GM12878 (cell line): ENCODE measurements at regions not wholly inside any gene's neighbourhood (a gene's known extent, or its start where the extent isn't known, plus 50 kb on each side); places are given as distances from the start of the nearest gene placed in this dataset.

Experiments
- ATAC-seq: fragments of 200-7000 bp; cut with Tn5 transposase; 3 replicates; pipeline ENCODE4 v1.9.1; 2020; ENCODE audit warnings: mild to moderate bottlenecking, moderate library complexity
- BruUV-seq: library from RNA; stranded (reverse); fragments of 400-500 nt; replicated peaks from 2 replicates; lab custom pipeline; 2021; lab: Mats Ljungman, UMichigan
- CTCF ChIA-PET: fragments of 300-600 bp; sonication (Branson Sonifier 250); formaldehyde crosslinking; extraction: SDS; loops from one replicate; lab custom pipeline; 2021; ENCODE audit warnings: inconsistent platforms; lab: Yijun Ruan, JAX
- POLR2A ChIA-PET: fragments of 350-600 bp; formaldehyde crosslinking; extraction: SDS; loops from one replicate; lab custom pipeline; 2021; ENCODE audit warnings: inconsistent platforms; lab: Charles Lee
- RAD21 ChIA-PET: fragments of 300-600 bp; sonication (Branson Sonifier 250); formaldehyde crosslinking; loops from one replicate; lab custom pipeline; 2023; ENCODE audit warnings: antibody characterized with exemption; ENCODE audit not compliant: unreplicated experiment; lab: Charles Lee
- SMC1A ChIA-PET: fragments of 300-600 bp; sonication (Branson Sonifier 250); formaldehyde crosslinking; loops from one replicate; lab custom pipeline; 2023; ENCODE audit not compliant: unreplicated experiment, uncharacterized antibody; lab: Charles Lee
- DNase-seq: peaks from one replicate; pipeline ENCODE4 v3.0.0-alpha.2; 2011; ENCODE audit warnings: low read depth, low spot score
- FAIRE-seq: peaks from 3 replicates; lab custom pipeline; 2011; peaks lifted over from hg19 to GRCh38; lab: Jason Lieb, UNC
- H2AFZ ChIP-seq: 2 replicates; pipeline ENCODE4 v1.6.0; 2011; ENCODE audit warnings: low read depth, low read length, control low read depth; ENCODE audit not compliant: control insufficient read depth
- H3K27ac ChIP-seq: 2 replicates; pipeline ENCODE4 v1.5.1; 2011; ENCODE audit warnings: control low read depth; ENCODE audit not compliant: control insufficient read depth, insufficient read depth
- H3K27me3 ChIP-seq, 2 experiments: replicated peaks in 1 of 2; 2 replicates each; pipeline versions ENCODE4 v1.6.0 to v1.6.1; 2011; ENCODE audit warnings: low read length in 1 of 2; ENCODE audit not compliant: control insufficient read depth in 2 of 2, insufficient read depth in 2 of 2
- H3K36me3 ChIP-seq, 2 experiments: 2 replicates each; pipeline ENCODE4 v1.5.1; 2011; ENCODE audit warnings: low read length in 1 of 2; ENCODE audit not compliant: control insufficient read depth in 2 of 2, insufficient read depth in 2 of 2
- H3K4me1 ChIP-seq: 2 replicates; pipeline ENCODE4 v1.6.1; 2011; ENCODE audit warnings: mild to moderate bottlenecking, low read length, moderate library complexity, mixed read lengths; ENCODE audit not compliant: control insufficient read depth, insufficient read depth
- H3K4me2 ChIP-seq: 2 replicates; pipeline ENCODE4 v1.6.0; 2011; ENCODE audit warnings: control low read depth; ENCODE audit not compliant: control insufficient read depth, insufficient read depth
- H3K4me3 ChIP-seq: fragments of 200-600 bp; sonication (generic); 2 replicates; pipeline ENCODE4 v1.5.1; 2016
- H3K79me2 ChIP-seq: 2 replicates; pipeline ENCODE4 v1.6.0; 2011; ENCODE audit warnings: low read length; ENCODE audit not compliant: control insufficient read depth, insufficient read depth
- H3K9ac ChIP-seq: 2 replicates; pipeline ENCODE4 v1.8.0; 2011; ENCODE audit warnings: low read length, control low read depth, mixed read lengths; ENCODE audit not compliant: control insufficient read depth, insufficient read depth
- H3K9me3 ChIP-seq: replicated peaks from 3 replicates; pipeline ENCODE4 v1.5.1; 2011; ENCODE audit warnings: mild to moderate bottlenecking, low read length; ENCODE audit not compliant: control insufficient read depth, insufficient read depth
- H4K20me1 ChIP-seq: 2 replicates; pipeline ENCODE4 v1.6.0; 2011; ENCODE audit not compliant: control insufficient read depth, insufficient read depth
- CEBPZ ChIP-seq: fragments of 150-350 bp; IDR thresholded peaks from 2 replicates; pipeline ENCODE4 v1.6.1; 2016; ENCODE audit warnings: low read depth, low read length
- CHD2 ChIP-seq: IDR thresholded peaks from 2 replicates; pipeline ENCODE4 v1.6.1; 2011; ENCODE audit warnings: low read depth, low read length, improper control_type of control experiment, borderline replicate concordance
- EP300 ChIP-seq, 2 experiments: fragments of 150-350 bp in 1 of 2; IDR thresholded peaks; 2 replicates each; pipeline ENCODE4 v1.6.1; 2011 to 2012; ENCODE audit warnings: low read depth in 2 of 2, low read length in 2 of 2, borderline replicate concordance in 1 of 2, improper control_type of control experiment in 1 of 2, inconsistent platforms in 1 of 2; ENCODE audit not compliant: control insufficient read depth in 1 of 2
- GATAD2B ChIP-seq: fragments of 450-650 bp; conservative IDR thresholded peaks from 2 replicates; pipeline ENCODE4 v1.6.1; 2017; ENCODE audit warnings: low read depth, mild to moderate bottlenecking, moderate library complexity
- HDAC6 ChIP-seq: fragments of 200-600 bp; sonication (generic); IDR thresholded peaks from one replicate; pipeline ENCODE4 v1.8.0; 2017; ENCODE audit warnings: antibody characterized with exemption; ENCODE audit not compliant: unreplicated experiment
- JUND ChIP-seq: IDR thresholded peaks from 2 replicates; pipeline ENCODE4 v1.6.1; 2012; ENCODE audit warnings: low read depth, mild to moderate bottlenecking, low read length, improper control_type of control experiment, moderate library complexity
- KAT2A ChIP-seq: conservative IDR thresholded peaks from 2 replicates; pipeline ENCODE4 v1.6.1; 2011; ENCODE audit warnings: low read depth, low read length; ENCODE audit not compliant: control insufficient read depth
- NFYB ChIP-seq: IDR thresholded peaks from 2 replicates; pipeline ENCODE4 v1.6.1; 2011; ENCODE audit warnings: low read depth, mild to moderate bottlenecking, low read length, improper control_type of control experiment, moderate library complexity; ENCODE audit not compliant: insufficient read depth
- POLR2AphosphoS5 ChIP-seq: IDR thresholded peaks from 2 replicates; pipeline ENCODE4 v1.6.1; 2011; ENCODE audit warnings: mild to moderate bottlenecking, low read length, inconsistent platforms
- RCOR1 ChIP-seq: conservative IDR thresholded peaks from 2 replicates; pipeline ENCODE4 v1.6.1; 2012; ENCODE audit warnings: low read depth, low read length, improper control_type of control experiment
- RUNX3 ChIP-seq: IDR thresholded peaks from 2 replicates; pipeline ENCODE4 v1.6.1; 2012; ENCODE audit warnings: low read length, inconsistent platforms
- ZBTB40 ChIP-seq: fragments of 450-650 bp; IDR thresholded peaks from 2 replicates; pipeline ENCODE4 v1.6.1; 2016; ENCODE audit warnings: mild to moderate bottlenecking, moderate library complexity, borderline replicate concordance
- WGBS: methylation state at CpG from one replicate; pipeline ENCODE4 v1.1.6; 2016; ENCODE audit warnings: low lambda C conversion rate; ENCODE audit not compliant: insufficient replicate concordance, insufficient coverage; ENCODE audit errors: missing lambda C conversion rate; 5-methylcytosine and 5-hydroxymethylcytosine counted together
- in situ Hi-C: fragments of 300-500 bp; cut with MboI; formaldehyde crosslinking; loops from 9 replicates; pipeline ENCODE4 v1.14.3; 2018; ENCODE audit warnings: mixed read lengths
- intact Hi-C: fragments of 100-400 bp; cut with micrococcal nuclease; formaldehyde crosslinking; loops from one replicate; pipeline ENCODE4 v1.14.2; 2022; ENCODE audit not compliant: unreplicated experiment
- TF ChIP-seq, protein P1 (sequence below): fragments of 450-650 bp; IDR thresholded peaks from 2 replicates; pipeline ENCODE4 v1.6.1; 2017; ENCODE audit warnings: mild to moderate bottlenecking, moderate library complexity

DNA sequence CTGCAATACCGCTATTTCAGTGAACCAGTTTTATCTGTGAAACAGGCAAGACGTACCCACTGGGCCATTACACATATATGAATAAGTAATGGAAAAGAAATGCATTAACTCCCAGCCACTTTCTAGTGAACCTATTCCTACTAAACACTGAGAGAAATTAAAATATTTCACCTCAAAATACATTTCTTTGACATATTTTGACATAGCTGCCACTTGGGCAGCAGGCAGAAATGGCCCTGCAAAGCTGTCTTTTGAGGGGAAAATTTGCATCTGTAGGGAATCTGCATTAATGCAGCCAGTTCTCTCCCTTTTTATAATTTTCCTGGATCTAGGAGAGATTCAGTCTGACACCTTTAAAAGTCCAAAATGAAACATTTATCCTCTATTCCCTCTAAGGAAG is 714.8 kb upstream of the POM121L12 start:
- Histone ChIP-seq H3K4me3 (no peak overlapping the region), H3K79me2 (no peaks in the 10 kb centered on the region), H4K20me1 (no peaks in the 10 kb centered on the region), H2AFZ (no peak overlapping the region), H3K9me3 (no peaks in the 10 kb centered on the region), H3K4me1 (no peaks in the 10 kb centered on the region), H3K9ac (no peak overlapping the region), H3K27ac (no peak overlapping the region), H3K27me3 (no peaks in the 10 kb centered on the region), H3K4me2 (no peak overlapping the region), H3K36me3 (no peaks in the 10 kb centered on the region)
- in situ Hi-C loops = no loop called here
- ChIA-PET CTCF (no interaction called here), RAD21 (no interaction called here), SMC1A (no interaction called here), POLR2A (interaction anchor here (0.6 kb wide), 1 partner anchor 64 kb away, joined by 7 read pairs; no protein-coding TSS in a partner anchor)
- intact Hi-C loops = no loop called here
- ATAC-seq (no peak), FAIRE-seq (no peak), DNase-seq (no peak)
- BruUV-seq = no TSS peak
- 11% methylated on average over 2 of the region's 2 CpGs for WGBS
- TF ChIP-seq, protein P1, sequence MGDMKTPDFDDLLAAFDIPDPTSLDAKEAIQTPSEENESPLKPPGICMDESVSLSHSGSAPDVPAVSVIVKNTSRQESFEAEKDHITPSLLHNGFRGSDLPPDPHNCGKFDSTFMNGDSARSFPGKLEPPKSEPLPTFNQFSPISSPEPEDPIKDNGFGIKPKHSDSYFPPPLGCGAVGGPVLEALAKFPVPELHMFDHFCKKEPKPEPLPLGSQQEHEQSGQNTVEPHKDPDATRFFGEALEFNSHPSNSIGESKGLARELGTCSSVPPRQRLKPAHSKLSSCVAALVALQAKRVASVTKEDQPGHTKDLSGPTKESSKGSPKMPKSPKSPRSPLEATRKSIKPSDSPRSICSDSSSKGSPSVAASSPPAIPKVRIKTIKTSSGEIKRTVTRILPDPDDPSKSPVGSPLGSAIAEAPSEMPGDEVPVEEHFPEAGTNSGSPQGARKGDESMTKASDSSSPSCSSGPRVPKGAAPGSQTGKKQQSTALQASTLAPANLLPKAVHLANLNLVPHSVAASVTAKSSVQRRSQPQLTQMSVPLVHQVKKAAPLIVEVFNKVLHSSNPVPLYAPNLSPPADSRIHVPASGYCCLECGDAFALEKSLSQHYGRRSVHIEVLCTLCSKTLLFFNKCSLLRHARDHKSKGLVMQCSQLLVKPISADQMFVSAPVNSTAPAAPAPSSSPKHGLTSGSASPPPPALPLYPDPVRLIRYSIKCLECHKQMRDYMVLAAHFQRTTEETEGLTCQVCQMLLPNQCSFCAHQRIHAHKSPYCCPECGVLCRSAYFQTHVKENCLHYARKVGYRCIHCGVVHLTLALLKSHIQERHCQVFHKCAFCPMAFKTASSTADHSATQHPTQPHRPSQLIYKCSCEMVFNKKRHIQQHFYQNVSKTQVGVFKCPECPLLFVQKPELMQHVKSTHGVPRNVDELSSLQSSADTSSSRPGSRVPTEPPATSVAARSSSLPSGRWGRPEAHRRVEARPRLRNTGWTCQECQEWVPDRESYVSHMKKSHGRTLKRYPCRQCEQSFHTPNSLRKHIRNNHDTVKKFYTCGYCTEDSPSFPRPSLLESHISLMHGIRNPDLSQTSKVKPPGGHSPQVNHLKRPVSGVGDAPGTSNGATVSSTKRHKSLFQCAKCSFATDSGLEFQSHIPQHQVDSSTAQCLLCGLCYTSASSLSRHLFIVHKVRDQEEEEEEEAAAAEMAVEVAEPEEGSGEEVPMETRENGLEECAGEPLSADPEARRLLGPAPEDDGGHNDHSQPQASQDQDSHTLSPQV = no peak
- TF ChIP-seq POLR2AphosphoS5 (no peak), NFYB (no peak), HDAC6 (no peak), CHD2 (no peak), GATAD2B (no peak), KAT2A (no peak), JUND (no peak), CEBPZ (no peak), RCOR1 (no peak), RUNX3 (no peak), ZBTB40 (no peak), EP300 (IDR thresholded peaks at IDR 0.05; ENCODE audit: borderline replicate concordance in 1 of 2, control insufficient read depth in 1 of 2, low read depth in 2 of 2, low read length in 2 of 2) (no peak)
